ENCODE measurements at regions not wholly inside any gene's neighbourhood (a gene's known extent, or its start where the extent isn't known, plus 50 kb on each side); places are given as distances from the start of the nearest gene placed in this dataset.

DNA sequence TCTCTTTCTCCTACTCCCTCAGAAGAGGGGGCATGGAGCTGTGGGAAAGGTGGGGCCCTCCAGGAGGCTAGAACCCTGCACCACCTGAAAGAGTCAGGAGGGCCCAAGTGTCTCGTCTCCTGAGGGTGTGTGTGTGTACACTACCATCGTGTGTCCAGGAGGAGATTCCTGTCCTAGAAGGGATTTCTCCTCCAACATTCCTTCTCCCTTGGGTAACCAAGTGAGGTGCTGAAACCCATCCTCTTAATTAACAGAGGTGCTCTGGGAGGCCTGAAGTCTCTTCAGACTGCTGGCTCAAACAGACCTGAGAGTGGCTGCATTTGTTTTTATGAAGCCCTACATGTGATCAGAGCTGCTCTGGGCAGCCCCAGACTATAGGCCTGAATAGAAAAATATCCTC is 61.1 kb upstream of the FAM169A start:
- intact Hi-C loops (cut with DNase I): no loop called here
- no peak for DNase-seq

DNA sequence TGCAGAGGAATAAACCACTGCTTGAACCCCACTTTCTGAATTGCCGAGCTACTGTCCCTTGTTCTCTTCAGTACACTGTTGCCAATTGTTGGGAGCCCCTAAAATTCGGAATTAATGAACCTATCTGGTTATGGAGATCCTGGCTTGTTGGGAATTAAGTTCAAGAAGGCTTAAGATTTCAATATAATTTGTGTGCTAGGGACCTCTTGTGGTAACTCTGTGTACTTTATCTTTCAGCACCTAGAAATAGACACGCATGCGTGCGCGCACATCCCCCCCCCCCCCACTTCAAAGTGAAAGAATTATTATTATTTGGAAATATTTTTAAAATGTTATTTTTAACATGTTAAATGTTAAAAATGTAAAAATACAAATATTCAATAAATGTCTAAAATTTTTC is 53.3 kb upstream of the FAM169A start:
- intact Hi-C loops (cut with DNase I): loop anchor here (2.0 to 10.0 kb wide), 2 partner anchors 155 to 247 kb away; partner anchors contain the start of genes GFM2 and NSA2
- DNase-seq: peak in 17 of 42 donors; percentile 8 to 63 (median 23)

- no peak for DNase-seq
- intact Hi-C loops (cut with DNase I): loop anchor here (2.0 to 10.0 kb wide), 2 partner anchors 154 to 246 kb away; partner anchors contain the start of genes GFM2 and NSA2
Measured at GRCh38 chr5:74919041-74919440, 52.9 kb upstream of the FAM169A start.

GRCh38 chr5:74918232-74918669 is 52.1 kb upstream of the FAM169A start:
- intact Hi-C loops (cut with DNase I): loop anchor here (2.0 to 10.0 kb wide), 2 partner anchors 153 to 245 kb away; partner anchors contain the start of genes GFM2 and NSA2

DNA sequence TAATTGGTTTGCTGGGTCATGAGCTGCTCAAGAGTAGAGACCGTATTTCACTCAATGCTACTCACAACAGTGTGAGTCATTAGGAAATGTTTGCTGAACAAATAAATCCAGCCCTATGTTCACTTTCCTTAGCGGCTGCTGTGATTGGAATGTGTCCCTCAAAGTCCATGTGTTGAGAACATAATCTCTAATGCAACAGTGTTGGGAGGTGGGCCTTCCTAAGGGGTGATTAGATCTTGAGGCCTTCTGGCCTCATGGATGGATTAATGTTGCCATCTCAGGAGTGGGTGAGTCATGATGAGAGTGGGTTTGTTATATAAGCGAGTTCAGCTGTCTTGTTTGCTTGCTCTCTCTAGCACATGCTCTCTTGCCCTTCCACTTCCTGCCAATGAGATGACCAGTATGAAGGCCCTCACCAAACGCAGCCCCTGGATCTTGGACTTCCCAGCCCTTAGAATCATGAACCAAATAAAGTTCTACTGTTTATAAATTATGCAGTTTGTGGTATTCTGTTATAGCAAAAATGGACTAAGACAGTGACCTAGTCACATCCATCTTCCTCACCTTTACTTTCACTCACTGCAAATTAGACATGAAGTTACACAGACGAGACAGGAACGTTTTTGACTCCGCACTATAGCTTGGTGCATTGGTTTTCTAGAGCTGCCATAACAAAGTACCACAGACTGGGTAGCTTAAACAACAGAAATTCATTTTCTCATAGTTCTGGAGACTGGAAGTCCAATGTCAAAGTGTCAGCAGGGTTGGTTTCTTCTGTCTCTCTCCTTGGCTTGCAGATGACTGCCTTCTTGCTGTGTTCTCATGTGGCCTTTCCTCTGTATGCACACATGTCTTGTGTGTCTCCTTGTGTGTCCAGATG is 50.9 kb upstream of the FAM169A start:
- intact Hi-C loops (cut with DNase I): loop anchor here (10.0 kb wide), 1 partner anchor 152 kb away; the partner anchor contains the start of genes GFM2 and NSA2
- DNase-seq: no peak

More at GRCh38 chr5:74918232-74918669, 52.1 kb upstream of the FAM169A start:
- DNase-seq: no peak

Data from head of caudate nucleus (tissue), 42 donors.